ENCODE measurements at regions not wholly inside any gene's neighbourhood (a gene's known extent, or its start where the extent isn't known, plus 50 kb on each side); places are given as distances from the start of the nearest gene placed in this dataset.

GRCh38 chr21:38196036-38196435 is 60.8 kb upstream of the KCNJ15 start:
- CTCF ChIA-PET, result no interaction called here
- DNase-seq (ENCODE audit: low read depth in 1 of 2, low spot score in 1 of 2) (no peak), FAIRE-seq (no peak), ATAC-seq (no peak)
- POLR2A ChIA-PET, result no interaction called here
- no peaks in the 10 kb centered on the region for H3K4me1 ChIP-seq
- no peak overlapping the region for H3K4me3 ChIP-seq
- TF ChIP-seq ZC3H11A (IDR thresholded peaks at IDR 0.05) (no peak), HEYL (CRISPR knock-in tag; IDR thresholded peaks at IDR 0.05) (no peak), RCOR1 (IDR thresholded peaks at IDR 0.05; ENCODE audit: low read depth, low read length) (no peak), PHF8 (IDR thresholded peaks at IDR 0.05; ENCODE audit: borderline replicate concordance, low read depth) (no peak), HOXA7 (CRISPR knock-in tag; IDR thresholded peaks at IDR 0.05) (no peak), CTCF (IDR thresholded peaks at IDR 0.05) (no peak), ZSCAN20 (CRISPR knock-in tag; IDR thresholded peaks at IDR 0.05) (no peak), SMC3 (IDR thresholded peaks at IDR 0.05) (no peak), HOXB13 (CRISPR knock-in tag; IDR thresholded peaks at IDR 0.05; ENCODE audit: low read depth) (no peak), HOXB5 (CRISPR knock-in tag; IDR thresholded peaks at IDR 0.05) (no peak), HMGXB4 (CRISPR knock-in tag; IDR thresholded peaks at IDR 0.05; ENCODE audit: borderline replicate concordance) (no peak), KDM1A (IDR thresholded peaks at IDR 0.05; ENCODE audit: low read depth) (no peak), EHF (CRISPR knock-in tag; IDR thresholded peaks at IDR 0.05) (no peak), FOXS1 (CRISPR knock-in tag; IDR thresholded peaks at IDR 0.05) (no peak)
- WGBS (ENCODE audit: missing lambda C conversion rate), result 50% methylated on average over 1 of the region's 2 CpGs
- no peak overlapping the region for H3K27ac ChIP-seq
- H3K9me3 ChIP-seq, result peaks cover 11% of the 10 kb centered on the region; the same call in 2 of the 3 replicates
- H3K4me2 ChIP-seq, result no peak overlapping the region

GRCh38 chr21:38202811-38203210 is 54.0 kb upstream of the KCNJ15 start:
- no peak for ATAC-seq
- CTCF ChIA-PET, result interaction anchor here (1.4 kb wide), 1 partner anchor 150 kb away, joined by 3 read pairs; no protein-coding TSS in a partner anchor
- TF ChIP-seq RAD21 (conservative IDR thresholded peaks at IDR 0.05 in 1 of 2, IDR thresholded peaks at IDR 0.05 in 1 of 2), result no peak
- no peak for TF ChIP-seq JUNB (IDR thresholded peaks at IDR 0.05)
- no peak for TF ChIP-seq MAZ (IDR thresholded peaks at IDR 0.05; ENCODE audit: borderline replicate concordance, low read depth, low read length)
- no peak for TF ChIP-seq ZC3H11A (IDR thresholded peaks at IDR 0.05)
- TF ChIP-seq ESRRA (IDR thresholded peaks at IDR 0.05; ENCODE audit: borderline replicate concordance, low read length), result no peak
- no peak for TF ChIP-seq CEBPB (IDR thresholded peaks at IDR 0.05)
- no peak for TF ChIP-seq KDM5A (IDR thresholded peaks at IDR 0.05)
- TF ChIP-seq REST (IDR thresholded peaks at IDR 0.05), result no peak
- TF ChIP-seq FOSL2 (IDR thresholded peaks at IDR 0.05), result no peak
- TF ChIP-seq FOSL2 (CRISPR knock-in tag; IDR thresholded peaks at IDR 0.05), result no peak
- TF ChIP-seq RCOR1 (IDR thresholded peaks at IDR 0.05; ENCODE audit: low read depth, low read length), result no peak
- TF ChIP-seq CBX8 (IDR thresholded peaks at IDR 0.05), result no peak
- TF ChIP-seq HDAC2 (IDR thresholded peaks at IDR 0.05), result no peak
- no peak for TF ChIP-seq NR3C1 (IDR thresholded peaks at IDR 0.05)

More at GRCh38 chr21:38202811-38203210, 54.0 kb upstream of the KCNJ15 start:
- Histone ChIP-seq H3K4me3 (no peak overlapping the region), H3K9me3 (no peaks in the 10 kb centered on the region), H3K4me2 (no peak overlapping the region), H3K4me1 (no peaks in the 10 kb centered on the region), H3K27ac (no peak overlapping the region)
- FAIRE-seq, result no peak
- POLR2A ChIA-PET, result no interaction called here
- DNase-seq (ENCODE audit: low read depth in 1 of 2, low spot score in 1 of 2), result no peak

All from A549 (cell line).